H9 (cell line): ENCODE measurements at regions not wholly inside any gene's neighbourhood (a gene's known extent, or its start where the extent isn't known, plus 50 kb on each side); places are given as distances from the start of the nearest gene placed in this dataset.

ENCODE experiments used
- DNase-seq: peaks from one replicate; pipeline ENCODE4 v3.0.0-alpha.2; 2017
- H2AFZ ChIP-seq: one replicate; pipeline ENCODE4 v1.6.1; 2013; ENCODE audit warnings: mild to moderate bottlenecking, low read length, control low read depth, moderate library complexity
- H2AK5ac ChIP-seq: 2 replicates; pipeline ENCODE4 v1.6.1; 2013; ENCODE audit warnings: low read length, control low read depth, mixed read lengths; ENCODE audit not compliant: insufficient read length
- H2BK120ac ChIP-seq: one replicate; pipeline ENCODE4 v1.6.1; 2013; ENCODE audit warnings: low read depth, mild to moderate bottlenecking, low read length, control low read depth, inconsistent platforms; ENCODE audit not compliant: poor library complexity, severe bottlenecking
- H2BK12ac ChIP-seq: 2 replicates; pipeline ENCODE4 v1.6.1; 2013; ENCODE audit warnings: low read length, control low read depth, mixed read lengths, low read depth; ENCODE audit not compliant: insufficient read length
- H2BK15ac ChIP-seq: 2 replicates; pipeline ENCODE4 v1.6.1; 2013; ENCODE audit warnings: low read depth, low read length, control low read depth
- H2BK20ac ChIP-seq: one replicate; pipeline ENCODE4 v1.6.1; 2013; ENCODE audit warnings: low read depth, mild to moderate bottlenecking, low read length, control low read depth, inconsistent platforms; ENCODE audit not compliant: poor library complexity, severe bottlenecking
- H2BK5ac ChIP-seq: 2 replicates; pipeline ENCODE4 v1.6.1; 2013; ENCODE audit warnings: low read length, control low read depth, mixed read lengths; ENCODE audit not compliant: insufficient read length
- H3K14ac ChIP-seq: 2 replicates; pipeline ENCODE4 v1.6.1; 2013; ENCODE audit warnings: low read length, control low read depth; ENCODE audit not compliant: insufficient read depth
- H3K18ac ChIP-seq: 2 replicates; pipeline ENCODE4 v1.6.1; 2013; ENCODE audit warnings: low read depth, mild to moderate bottlenecking, mixed read lengths, low read length, control low read depth; ENCODE audit not compliant: insufficient read length
- H3K23ac ChIP-seq: 2 replicates; pipeline ENCODE4 v1.6.1; 2013; ENCODE audit warnings: low read length, control low read depth, mixed read lengths, low read depth; ENCODE audit not compliant: insufficient read length
- H3K23me2 ChIP-seq: 2 replicates; pipeline ENCODE4 v1.6.1; 2013; ENCODE audit warnings: low read depth, mild to moderate bottlenecking, mixed read lengths, low read length, control low read depth; ENCODE audit not compliant: insufficient read length, poor library complexity, severe bottlenecking
- H3K27ac ChIP-seq: 2 replicates; pipeline ENCODE4 v1.5.1; 2013; ENCODE audit warnings: low read length, control low read depth, mixed read lengths, low read depth; ENCODE audit not compliant: insufficient read length
- H3K27me3 ChIP-seq: 2 replicates; pipeline ENCODE4 v1.6.1; 2013; ENCODE audit warnings: low read length, control low read depth, inconsistent platforms; ENCODE audit not compliant: insufficient read depth
- H3K4ac ChIP-seq: 2 replicates; pipeline ENCODE4 v1.6.1; 2013; ENCODE audit warnings: low read depth, mild to moderate bottlenecking, control low read depth, inconsistent platforms, low read length, moderate library complexity
- H3K4me1 ChIP-seq: 2 replicates; pipeline ENCODE4 v1.6.1; 2013; ENCODE audit warnings: low read length, control low read depth, inconsistent platforms; ENCODE audit not compliant: insufficient read depth
- H3K4me2 ChIP-seq: 2 replicates; pipeline ENCODE4 v1.6.1; 2013; ENCODE audit warnings: low read length, control low read depth, mixed read lengths; ENCODE audit not compliant: insufficient read length, insufficient read depth
- H3K56ac ChIP-seq: 2 replicates; pipeline ENCODE4 v1.6.1; 2013; ENCODE audit warnings: low read depth, mild to moderate bottlenecking, mixed read lengths, low read length, control low read depth; ENCODE audit not compliant: insufficient read length
- H3K79me1 ChIP-seq: 2 replicates; pipeline ENCODE4 v1.6.1; 2013; ENCODE audit warnings: low read depth, mild to moderate bottlenecking, moderate library complexity, low read length, control low read depth, inconsistent platforms; ENCODE audit not compliant: insufficient read depth, poor library complexity, severe bottlenecking
- H3K79me2 ChIP-seq: 2 replicates; pipeline ENCODE4 v1.6.1; 2013; ENCODE audit warnings: low read length, control low read depth, inconsistent platforms; ENCODE audit not compliant: insufficient read depth
- H3K9ac ChIP-seq: 2 replicates; pipeline ENCODE4 v1.6.1; 2013; ENCODE audit warnings: low read length, control low read depth, mixed read lengths; ENCODE audit not compliant: insufficient read length; ENCODE audit errors: extremely low read depth
- H3K9me3 ChIP-seq: one replicate; pipeline ENCODE4 v1.6.1; 2013; ENCODE audit warnings: low read depth, low read length, inconsistent platforms; ENCODE audit not compliant: control insufficient read depth
- H3T11ph ChIP-seq: one replicate; pipeline ENCODE4 v1.6.1; 2013; ENCODE audit warnings: mild to moderate bottlenecking, low read length, control low read depth, inconsistent platforms
- H4K20me1 ChIP-seq: one replicate; pipeline ENCODE4 v1.6.1; 2013; ENCODE audit not compliant: control insufficient read depth, insufficient read length, insufficient read depth
- H4K5ac ChIP-seq: 2 replicates; pipeline ENCODE4 v1.6.1; 2013; ENCODE audit warnings: low read depth, mild to moderate bottlenecking, mixed read lengths, low read length, control low read depth; ENCODE audit not compliant: insufficient read length
- H4K8ac ChIP-seq: replicated peaks from 2 replicates; pipeline ENCODE4 v1.6.1; 2013; ENCODE audit warnings: low read length, control low read depth, mixed read lengths, low read depth; ENCODE audit not compliant: insufficient read length
- H4K91ac ChIP-seq: 2 replicates; pipeline ENCODE4 v1.6.1; 2013; ENCODE audit warnings: low read depth, mild to moderate bottlenecking, moderate library complexity, mixed read lengths, low read length, control low read depth; ENCODE audit not compliant: insufficient read length
- H3K27ac Mint-ChIP-seq, 3 experiments: 2 replicates in 2 of 3; 3 replicates in 1 of 3; pipeline ENCODE4 v1.8.0; 2020 to 2021; ENCODE audit warnings: mixed read lengths in 3 of 3, mild to moderate bottlenecking in 1 of 3, moderate library complexity in 1 of 3
- H3K27me3 Mint-ChIP-seq: 2 replicates; pipeline ENCODE4 v1.8.0; 2021; ENCODE audit warnings: low read depth, mild to moderate bottlenecking, moderate library complexity, mixed read lengths
- H3K36me3 Mint-ChIP-seq, 3 experiments: 2 replicates in 2 of 3; 3 replicates in 1 of 3; pipeline ENCODE4 v1.8.0; 2020 to 2021; ENCODE audit warnings: low read depth in 3 of 3, mixed read lengths in 3 of 3; ENCODE audit not compliant: insufficient read depth in 1 of 3
- H3K4me1 Mint-ChIP-seq, 2 experiments: 2 replicates each; pipeline ENCODE4 v1.8.0; 2020; ENCODE audit warnings: mixed read lengths in 2 of 2
- H3K4me3 Mint-ChIP-seq, 2 experiments: 2 replicates in 1 of 2; 3 replicates in 1 of 2; pipeline ENCODE4 v1.8.0; 2020 to 2021; ENCODE audit warnings: mild to moderate bottlenecking in 2 of 2, mixed read lengths in 2 of 2, moderate library complexity in 1 of 2
- H3K9me3 Mint-ChIP-seq, 2 experiments: 2 replicates in 1 of 2; 3 replicates in 1 of 2; pipeline ENCODE4 v1.8.0; 2020; ENCODE audit warnings: mild to moderate bottlenecking in 2 of 2, mixed read lengths in 2 of 2, moderate library complexity in 1 of 2
- WGBS: extraction: QIAGEN DNeasy Blood & Tissue Kit; methylation state at CpG from one replicate; pipeline ENCODE4 v1.1.7; 2013; ENCODE audit warnings: missing lambda C conversion rate, low lambda C conversion rate, mixed read lengths; ENCODE audit not compliant: insufficient read length; ENCODE audit errors: extremely low coverage; 5-methylcytosine and 5-hydroxymethylcytosine counted together
- TF ChIP-seq, protein P1 (sequence below): fragments of 200-600 bp; sonication (generic); conservative IDR thresholded peaks from 3 replicates; pipeline ENCODE4 v1.8.0; 2021; ENCODE audit warnings: antibody characterized with exemption, mild to moderate bottlenecking

DNA sequence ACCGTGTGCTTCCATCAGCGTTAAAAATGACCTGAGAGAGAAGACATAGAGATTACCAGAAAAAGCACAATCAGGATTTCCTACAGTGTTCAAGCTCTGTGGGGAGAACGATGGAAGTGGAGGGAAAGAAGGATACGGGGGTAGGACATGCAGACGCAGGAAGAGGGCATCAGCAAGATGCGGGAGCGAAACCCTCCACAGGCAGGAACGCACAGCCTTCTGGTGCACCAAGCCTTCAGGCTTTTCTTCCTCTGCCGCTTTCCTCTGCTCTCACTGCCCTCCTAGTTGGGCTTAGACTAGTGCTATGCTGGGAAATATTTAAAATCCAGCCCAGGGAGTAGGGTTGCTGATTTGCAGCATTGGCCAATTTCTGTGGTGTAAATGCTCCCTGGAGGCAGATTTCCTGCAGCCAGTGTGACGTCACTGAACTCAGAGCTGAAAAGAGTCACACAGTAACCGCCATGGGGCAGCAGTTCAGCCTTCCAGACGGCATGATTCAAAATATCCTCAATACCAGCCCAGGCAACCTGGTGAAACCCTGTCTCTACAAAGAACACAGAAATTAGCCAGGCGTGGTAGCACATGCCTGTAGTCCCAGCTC is 205.1 kb upstream of the SOX1 start:
- Histone ChIP-seq H3K23ac (no peak overlapping the region), H3T11ph (no peak overlapping the region), H3K79me1 (no peaks in the 10 kb centered on the region), H4K8ac (no peak overlapping the region), H2BK15ac (no peak overlapping the region), H2BK5ac (no peak overlapping the region), H4K91ac (no peak overlapping the region), H3K23me2 (no peaks in the 10 kb centered on the region), H3K4ac (no peak overlapping the region), H3K56ac (no peak overlapping the region), H3K79me2 (no peaks in the 10 kb centered on the region), H3K9me3 (no peaks in the 10 kb centered on the region), H2BK120ac (no peak overlapping the region), H3K27ac (no peak overlapping the region), H4K20me1 (no peaks in the 10 kb centered on the region), H3K18ac (no peak overlapping the region), H3K27me3 (no peaks in the 10 kb centered on the region), H4K5ac (no peak overlapping the region), H3K14ac (no peak overlapping the region), H2AFZ (no peak overlapping the region), H2BK12ac (no peak overlapping the region), H3K9ac (no peak overlapping the region), H2BK20ac (no peak overlapping the region), H3K4me1 (no peaks in the 10 kb centered on the region), H3K4me2 (no peak overlapping the region), H2AK5ac (no peak overlapping the region)
- TF ChIP-seq, protein P1, sequence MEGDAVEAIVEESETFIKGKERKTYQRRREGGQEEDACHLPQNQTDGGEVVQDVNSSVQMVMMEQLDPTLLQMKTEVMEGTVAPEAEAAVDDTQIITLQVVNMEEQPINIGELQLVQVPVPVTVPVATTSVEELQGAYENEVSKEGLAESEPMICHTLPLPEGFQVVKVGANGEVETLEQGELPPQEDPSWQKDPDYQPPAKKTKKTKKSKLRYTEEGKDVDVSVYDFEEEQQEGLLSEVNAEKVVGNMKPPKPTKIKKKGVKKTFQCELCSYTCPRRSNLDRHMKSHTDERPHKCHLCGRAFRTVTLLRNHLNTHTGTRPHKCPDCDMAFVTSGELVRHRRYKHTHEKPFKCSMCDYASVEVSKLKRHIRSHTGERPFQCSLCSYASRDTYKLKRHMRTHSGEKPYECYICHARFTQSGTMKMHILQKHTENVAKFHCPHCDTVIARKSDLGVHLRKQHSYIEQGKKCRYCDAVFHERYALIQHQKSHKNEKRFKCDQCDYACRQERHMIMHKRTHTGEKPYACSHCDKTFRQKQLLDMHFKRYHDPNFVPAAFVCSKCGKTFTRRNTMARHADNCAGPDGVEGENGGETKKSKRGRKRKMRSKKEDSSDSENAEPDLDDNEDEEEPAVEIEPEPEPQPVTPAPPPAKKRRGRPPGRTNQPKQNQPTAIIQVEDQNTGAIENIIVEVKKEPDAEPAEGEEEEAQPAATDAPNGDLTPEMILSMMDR, result no peak
- Mint-ChIP-seq H3K4me3 (no peak overlapping the region), H3K36me3 (peaks cover 0 to 8% (median 3%) of the 10 kb centered on the region in 3 experiments; a peak in 2 of 7 replicates), H3K27me3 (peaks cover 23% of the 10 kb centered on the region; the same call in 1 of the 2 replicates), H3K27ac (no peak overlapping the region), H3K9me3 (peaks cover 3 to 6% of the 10 kb centered on the region in 2 experiments; a peak in 4 of 5 replicates), H3K4me1 (peaks cover 10 to 15% of the 10 kb centered on the region in 2 experiments)
- no CpG with 5 or more reads among the region's 13 CpGs for WGBS
- no peak for DNase-seq
